ENCODE measurements at regions not wholly inside any gene's neighbourhood (a gene's known extent, or its start where the extent isn't known, plus 50 kb on each side); places are given as distances from the start of the nearest gene placed in this dataset.

GRCh38 chr5:57103317-57103907 is 70.4 kb upstream of the GPBP1 start:
- CTCF ChIA-PET, result no interaction called here
- TF ChIP-seq CTCF (IDR thresholded peaks at IDR 0.05; ENCODE audit: unreplicated experiment), result no peak
- Mint-ChIP-seq H3K4me1 (ENCODE audit: low read depth, unreplicated experiment) (peaks cover 36% of the 10 kb centered on the region), H3K9me3 (ENCODE audit: low read depth, unreplicated experiment) (peaks cover 3% of the 10 kb centered on the region), H3K27me3 (ENCODE audit: unreplicated experiment) (no peaks in the 10 kb centered on the region), H3K36me3 (ENCODE audit: insufficient read depth, unreplicated experiment) (no peaks in the 10 kb centered on the region), H3K27ac (ENCODE audit: unreplicated experiment) (no peak overlapping the region), H3K4me3 (ENCODE audit: low read depth, unreplicated experiment) (no peak overlapping the region)
- intact Hi-C loops (cut with micrococcal nuclease; ENCODE audit: unreplicated experiment), result no loop called here
- BruUV-seq (replicated peaks), result no TSS peak
- DNase-seq, result no peak

GRCh38 chr5:57106661-57107060 is 67.2 kb upstream of the GPBP1 start:
- Mint-ChIP-seq H3K27ac (ENCODE audit: unreplicated experiment) (no peak overlapping the region), H3K9me3 (ENCODE audit: low read depth, unreplicated experiment) (no peaks in the 10 kb centered on the region), H3K36me3 (ENCODE audit: insufficient read depth, unreplicated experiment) (no peaks in the 10 kb centered on the region), H3K4me3 (ENCODE audit: low read depth, unreplicated experiment) (no peak overlapping the region), H3K4me1 (ENCODE audit: low read depth, unreplicated experiment) (peaks cover 36% of the 10 kb centered on the region), H3K27me3 (ENCODE audit: unreplicated experiment) (no peaks in the 10 kb centered on the region)
- no peak for TF ChIP-seq CTCF (IDR thresholded peaks at IDR 0.05; ENCODE audit: unreplicated experiment)
- CTCF ChIA-PET, result no interaction called here
- intact Hi-C loops (cut with micrococcal nuclease; ENCODE audit: unreplicated experiment), result no loop called here
- BruUV-seq (replicated peaks), result no TSS peak
- DNase-seq, result no peak

GRCh38 chr5:57111993-57112392 is 61.9 kb upstream of the GPBP1 start:
- no peaks in the 10 kb centered on the region for H3K4me1 Mint-ChIP-seq (ENCODE audit: low read depth, unreplicated experiment)
- CTCF ChIA-PET, result interaction anchor here (0.6 kb wide), 1 partner anchor 841 kb away, joined by 3 read pairs; no protein-coding TSS in a partner anchor
- no peak overlapping the region for H3K4me3 Mint-ChIP-seq (ENCODE audit: low read depth, unreplicated experiment)
- no peak overlapping the region for H3K27ac Mint-ChIP-seq (ENCODE audit: unreplicated experiment)
- H3K27me3 Mint-ChIP-seq (ENCODE audit: unreplicated experiment), result no peaks in the 10 kb centered on the region
- intact Hi-C loops (cut with micrococcal nuclease; ENCODE audit: unreplicated experiment), result no loop called here
- no peak for DNase-seq
- H3K36me3 Mint-ChIP-seq (ENCODE audit: insufficient read depth, unreplicated experiment), result no peaks in the 10 kb centered on the region
- TF ChIP-seq CTCF (IDR thresholded peaks at IDR 0.05; ENCODE audit: unreplicated experiment), result no peak
- no TSS peak for BruUV-seq (replicated peaks)
- no peaks in the 10 kb centered on the region for H3K9me3 Mint-ChIP-seq (ENCODE audit: low read depth, unreplicated experiment)

GRCh38 chr5:57113481-57113880 is 60.4 kb upstream of the GPBP1 start:
- DNase-seq, result no peak
- no peak overlapping the region for H3K27ac Mint-ChIP-seq (ENCODE audit: unreplicated experiment)
- no peak for TF ChIP-seq CTCF (IDR thresholded peaks at IDR 0.05; ENCODE audit: unreplicated experiment)
- BruUV-seq (replicated peaks), result no TSS peak
- no peaks in the 10 kb centered on the region for H3K27me3 Mint-ChIP-seq (ENCODE audit: unreplicated experiment)
- no peaks in the 10 kb centered on the region for H3K4me1 Mint-ChIP-seq (ENCODE audit: low read depth, unreplicated experiment)
- H3K36me3 Mint-ChIP-seq (ENCODE audit: insufficient read depth, unreplicated experiment), result no peaks in the 10 kb centered on the region
- intact Hi-C loops (cut with micrococcal nuclease; ENCODE audit: unreplicated experiment), result no loop called here
- H3K9me3 Mint-ChIP-seq (ENCODE audit: low read depth, unreplicated experiment), result no peaks in the 10 kb centered on the region
- CTCF ChIA-PET, result no interaction called here
- no peak overlapping the region for H3K4me3 Mint-ChIP-seq (ENCODE audit: low read depth, unreplicated experiment)
